ENCODE measurements at regions not wholly inside any gene's neighbourhood (a gene's known extent, or its start where the extent isn't known, plus 50 kb on each side); places are given as distances from the start of the nearest gene placed in this dataset.

DNA sequence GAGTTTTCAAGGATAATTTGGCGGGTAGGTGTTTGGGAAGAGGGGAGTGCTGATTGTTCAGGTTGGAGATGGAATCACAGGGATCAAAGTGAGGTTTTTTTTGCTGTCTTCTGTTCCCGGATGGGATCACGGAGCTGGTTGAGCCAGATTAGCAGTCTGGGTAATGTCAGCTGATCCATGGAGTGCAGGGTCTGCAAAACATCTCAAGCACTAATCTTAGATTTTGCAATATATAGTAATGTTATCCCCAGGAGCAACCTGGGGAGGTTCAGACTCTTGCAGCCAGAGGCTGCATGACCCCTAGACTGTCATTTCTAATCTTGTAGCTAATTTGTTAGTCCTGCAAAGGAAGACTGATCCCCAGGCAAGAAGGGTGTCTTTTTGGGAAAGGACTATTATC, 354.1 kb upstream of the SGO1 start:
- TF ChIP-seq, protein P1, sequence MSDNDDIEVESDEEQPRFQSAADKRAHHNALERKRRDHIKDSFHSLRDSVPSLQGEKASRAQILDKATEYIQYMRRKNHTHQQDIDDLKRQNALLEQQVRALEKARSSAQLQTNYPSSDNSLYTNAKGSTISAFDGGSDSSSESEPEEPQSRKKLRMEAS (IDR thresholded peaks at IDR 0.05; ENCODE audit: low read depth, low read length) = no peak
- TF ChIP-seq MYC (IDR thresholded peaks at IDR 0.05; ENCODE audit: low read depth, low read length) (no peak), POLR2A (IDR thresholded peaks at IDR 0.05; ENCODE audit: extremely low read depth, insufficient read length) (no peak)
- TF ChIP-seq, protein P2, sequence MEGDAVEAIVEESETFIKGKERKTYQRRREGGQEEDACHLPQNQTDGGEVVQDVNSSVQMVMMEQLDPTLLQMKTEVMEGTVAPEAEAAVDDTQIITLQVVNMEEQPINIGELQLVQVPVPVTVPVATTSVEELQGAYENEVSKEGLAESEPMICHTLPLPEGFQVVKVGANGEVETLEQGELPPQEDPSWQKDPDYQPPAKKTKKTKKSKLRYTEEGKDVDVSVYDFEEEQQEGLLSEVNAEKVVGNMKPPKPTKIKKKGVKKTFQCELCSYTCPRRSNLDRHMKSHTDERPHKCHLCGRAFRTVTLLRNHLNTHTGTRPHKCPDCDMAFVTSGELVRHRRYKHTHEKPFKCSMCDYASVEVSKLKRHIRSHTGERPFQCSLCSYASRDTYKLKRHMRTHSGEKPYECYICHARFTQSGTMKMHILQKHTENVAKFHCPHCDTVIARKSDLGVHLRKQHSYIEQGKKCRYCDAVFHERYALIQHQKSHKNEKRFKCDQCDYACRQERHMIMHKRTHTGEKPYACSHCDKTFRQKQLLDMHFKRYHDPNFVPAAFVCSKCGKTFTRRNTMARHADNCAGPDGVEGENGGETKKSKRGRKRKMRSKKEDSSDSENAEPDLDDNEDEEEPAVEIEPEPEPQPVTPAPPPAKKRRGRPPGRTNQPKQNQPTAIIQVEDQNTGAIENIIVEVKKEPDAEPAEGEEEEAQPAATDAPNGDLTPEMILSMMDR (IDR thresholded peaks at IDR 0.05; ENCODE audit: low read depth, low read length) = no peak
- no peak for DNase-seq (ENCODE audit: low read depth)
- no peak overlapping the region for H3K4me3 ChIP-seq (ENCODE audit: low read depth, low read length)

DNA sequence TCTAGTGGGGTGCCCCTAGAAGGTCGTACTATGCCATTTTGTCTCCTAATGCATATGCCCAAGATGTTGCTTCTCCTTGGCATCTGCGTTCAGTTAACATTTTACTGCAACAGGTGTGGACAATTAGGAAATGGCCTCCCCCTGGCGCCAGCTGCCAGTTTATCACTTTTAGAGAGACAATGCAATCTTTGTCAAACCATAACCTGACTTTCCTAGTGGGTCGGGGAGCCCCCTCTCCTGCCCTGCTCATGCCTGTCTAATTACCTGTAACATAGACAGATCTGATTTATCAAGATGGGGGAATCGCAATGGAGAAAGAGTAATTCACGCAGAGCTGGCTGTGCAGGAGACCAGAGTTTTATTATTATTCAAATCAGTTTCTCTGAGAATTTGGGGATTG, 353.7 kb upstream of the SGO1 start:
- DNase-seq (ENCODE audit: low read depth) = no peak
- TF ChIP-seq, protein P1 (IDR thresholded peaks at IDR 0.05; ENCODE audit: low read depth, low read length) = no peak
- TF ChIP-seq MYC (IDR thresholded peaks at IDR 0.05; ENCODE audit: low read depth, low read length) (no peak), POLR2A (IDR thresholded peaks at IDR 0.05; ENCODE audit: extremely low read depth, insufficient read length) (no peak)
- TF ChIP-seq, protein P2 (IDR thresholded peaks at IDR 0.05; ENCODE audit: low read depth, low read length) = no peak
- no peak overlapping the region for H3K4me3 ChIP-seq (ENCODE audit: low read depth, low read length)

DNA sequence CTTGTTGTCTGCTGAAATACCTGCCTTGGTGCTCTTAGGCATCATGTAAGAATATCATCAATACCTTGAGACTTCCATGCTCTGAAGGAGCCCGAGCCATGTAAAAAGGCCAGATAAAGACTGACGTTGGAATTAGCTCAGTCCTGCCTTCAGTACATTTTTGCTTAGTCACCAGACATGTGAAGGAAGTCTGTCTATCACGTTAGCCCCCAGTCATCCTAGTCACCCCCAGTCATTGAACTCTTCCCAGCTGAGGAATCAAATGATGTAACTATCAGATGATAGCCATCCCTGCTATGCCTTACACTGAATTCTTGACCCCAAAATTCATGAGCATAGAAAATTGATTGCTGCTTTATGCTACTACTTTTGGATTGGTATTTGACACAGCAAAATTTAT, 351.2 kb upstream of the SGO1 start:
- DNase-seq (ENCODE audit: low read depth) = no peak
- no peak overlapping the region for H3K4me3 ChIP-seq (ENCODE audit: low read depth, low read length)
- TF ChIP-seq, protein P2 (IDR thresholded peaks at IDR 0.05; ENCODE audit: low read depth, low read length) = no peak
- TF ChIP-seq MYC (IDR thresholded peaks at IDR 0.05; ENCODE audit: low read depth, low read length) (no peak), POLR2A (IDR thresholded peaks at IDR 0.05; ENCODE audit: extremely low read depth, insufficient read length) (no peak)
- TF ChIP-seq, protein P1 (IDR thresholded peaks at IDR 0.05; ENCODE audit: low read depth, low read length) = no peak

DNA sequence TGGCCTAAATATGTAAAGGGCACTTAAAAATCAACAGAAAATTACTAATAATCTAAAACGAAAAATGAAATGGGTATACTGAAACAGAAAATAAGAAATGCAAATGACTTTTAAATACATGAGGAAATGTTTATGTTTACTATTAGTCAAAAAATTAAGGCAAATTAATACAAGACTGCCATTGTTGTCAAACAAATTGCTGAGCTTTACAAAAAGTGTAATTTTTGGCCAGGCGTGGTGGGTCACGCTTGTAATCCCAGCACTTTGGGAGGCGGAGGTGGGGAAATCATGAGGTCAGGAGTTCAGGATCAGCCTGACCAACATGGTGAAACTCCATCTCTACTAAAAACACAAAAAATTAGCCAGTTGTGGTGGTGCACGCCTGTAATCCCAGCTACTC, 343.9 kb upstream of the SGO1 start:
- TF ChIP-seq MYC (IDR thresholded peaks at IDR 0.05; ENCODE audit: low read depth, low read length) = no peak
- TF ChIP-seq, protein P2 (IDR thresholded peaks at IDR 0.05; ENCODE audit: low read depth, low read length) = no peak
- TF ChIP-seq POLR2A (IDR thresholded peaks at IDR 0.05; ENCODE audit: extremely low read depth, insufficient read length) = no peak
- TF ChIP-seq, protein P1 (IDR thresholded peaks at IDR 0.05; ENCODE audit: low read depth, low read length) = no peak
- DNase-seq (ENCODE audit: low read depth) = no peak
- no peak overlapping the region for H3K4me3 ChIP-seq (ENCODE audit: low read depth, low read length)

DNA sequence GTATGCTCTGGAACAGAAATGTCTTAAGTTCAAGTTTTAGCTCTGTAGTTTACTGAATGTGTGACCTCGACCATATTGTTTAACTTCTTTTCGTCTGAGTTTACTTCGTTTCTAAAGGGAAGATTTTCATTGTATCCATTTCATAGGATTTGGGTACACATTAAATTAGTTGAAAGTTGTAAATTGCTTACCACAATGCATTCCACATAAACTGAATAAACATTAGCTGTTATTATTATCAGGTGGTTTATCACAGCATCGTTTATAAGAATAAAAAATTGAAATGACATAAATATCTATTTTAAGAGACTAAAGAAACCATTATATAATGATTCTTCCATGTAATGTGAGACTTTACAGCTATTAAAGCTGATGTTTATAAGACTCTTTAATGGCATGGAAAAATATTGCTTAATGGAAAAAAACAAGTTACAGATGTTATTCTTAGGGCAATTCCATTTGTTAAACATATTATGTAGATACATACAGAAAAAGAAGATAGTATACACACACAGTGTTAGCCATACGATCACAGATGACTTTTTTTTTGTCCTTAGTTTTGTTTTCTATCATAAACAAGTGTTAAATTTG, 342.3 kb upstream of the SGO1 start:
- no peak for DNase-seq (ENCODE audit: low read depth)
- no peak overlapping the region for H3K4me3 ChIP-seq (ENCODE audit: low read depth, low read length)
- TF ChIP-seq, protein P2 (IDR thresholded peaks at IDR 0.05; ENCODE audit: low read depth, low read length) = no peak
- TF ChIP-seq POLR2A (IDR thresholded peaks at IDR 0.05; ENCODE audit: extremely low read depth, insufficient read length) = no peak
- TF ChIP-seq, protein P1 (IDR thresholded peaks at IDR 0.05; ENCODE audit: low read depth, low read length) = no peak
- no peak for TF ChIP-seq MYC (IDR thresholded peaks at IDR 0.05; ENCODE audit: low read depth, low read length)

Measured in NB4 (cell line).